ENCODE measurements at regions not wholly inside any gene's neighbourhood (a gene's known extent, or its start where the extent isn't known, plus 50 kb on each side); places are given as distances from the start of the nearest gene placed in this dataset.

GRCh38 chr16:79497606-79498350 lies 102.8 kb downstream of the MAF start:
- H3K36me3 ChIP-seq (ENCODE audit: control insufficient read depth in 2 of 4, insufficient read depth in 4 of 4, low read length in 3 of 4) = no peaks in the 10 kb centered on the region
- no peak overlapping the region for H3K4me2 ChIP-seq (ENCODE audit: insufficient read depth in 1 of 2, low read depth in 2 of 2, low read length in 2 of 2)
- H2AK5ac ChIP-seq (ENCODE audit: low read depth, low read length) = no peak overlapping the region
- no peak overlapping the region for H4K91ac ChIP-seq (replicated peaks; ENCODE audit: insufficient read length, low read length)
- H3K23me2 ChIP-seq (ENCODE audit: low read depth, low read length) = no peaks in the 10 kb centered on the region
- no peak overlapping the region for H3K14ac ChIP-seq (ENCODE audit: insufficient read length)
- no peaks in the 10 kb centered on the region for H3K4me1 ChIP-seq (replicated peaks in 1 of 4; ENCODE audit: control insufficient read depth in 3 of 4, insufficient read depth in 4 of 4, low read length in 3 of 4)
- no peaks in the 10 kb centered on the region for H3K27me3 ChIP-seq (replicated peaks in 1 of 4; ENCODE audit: control insufficient read depth in 3 of 4, extremely low read depth in 1 of 4, insufficient read depth in 3 of 4, low read length in 3 of 4)
- FAIRE-seq (no peak), DNase-seq (ENCODE audit: low read depth in 1 of 2, low spot score in 2 of 2) (no peak)
- H2BK20ac ChIP-seq (ENCODE audit: low read length) = no peak overlapping the region
- H4K5ac ChIP-seq (ENCODE audit: insufficient read length, low read depth, low read length) = no peak overlapping the region
- no peak overlapping the region for H2BK120ac ChIP-seq (replicated peaks; ENCODE audit: low read depth, low read length)
- H3K27ac ChIP-seq (ENCODE audit: low read depth, low read length) = no peak overlapping the region
- no peaks in the 10 kb centered on the region for H3K79me2 ChIP-seq (ENCODE audit: control insufficient read depth in 1 of 2, insufficient read depth in 2 of 2, low read length in 2 of 2)
- no peak overlapping the region for H3K4me3 ChIP-seq (ENCODE audit: extremely low read depth in 1 of 4, insufficient read depth in 2 of 4, low read depth in 3 of 4, low read length in 4 of 4)
- no peak overlapping the region for H2BK15ac ChIP-seq (ENCODE audit: low read length)
- 81% methylated on average over 6 of the region's 6 CpGs; no CpG with 5 or more reads in 1 of the 2 experiments for WGBS, 2 experiments (ENCODE audit: extremely low coverage in 1 of 2, insufficient coverage in 1 of 2, insufficient read length in 1 of 2, insufficient replicate concordance in 2 of 2, low coverage in 1 of 2, low lambda C conversion rate in 2 of 2, missing lambda C conversion rate in 1 of 2)
- no peak overlapping the region for H3K18ac ChIP-seq (ENCODE audit: extremely low read depth, low read length)
- H3K79me1 ChIP-seq (ENCODE audit: low read depth, low read length) = no peaks in the 10 kb centered on the region
- no peak overlapping the region for H2BK12ac ChIP-seq (ENCODE audit: low read depth, low read length)
- CTCF ChIA-PET (ENCODE audit: partially characterized antibody) = interaction anchor here (0.5 to 0.6 kb wide), 2 partner anchors 27 to 50 kb away, joined by 3 read pairs; no protein-coding TSS in a partner anchor
- H3K4ac ChIP-seq (replicated peaks; ENCODE audit: insufficient read length, low read depth, low read length) = no peak overlapping the region
- H4K8ac ChIP-seq (ENCODE audit: extremely low read depth, insufficient read depth, low read length) = no peak overlapping the region
- H2AFZ ChIP-seq (ENCODE audit: low read length) = no peak overlapping the region
- no peak overlapping the region for H3K9ac ChIP-seq (replicated peaks in 1 of 4; ENCODE audit: extremely low read depth in 1 of 4, low read depth in 3 of 4, low read length in 3 of 4)
- no peak overlapping the region for H3K23ac ChIP-seq (ENCODE audit: insufficient read length)
- no peak overlapping the region for H2BK5ac ChIP-seq (ENCODE audit: low read depth, low read length)
- no peak overlapping the region for H3K56ac ChIP-seq (replicated peaks; ENCODE audit: insufficient read length, low read depth, low read length)
- H3K9me3 ChIP-seq (ENCODE audit: insufficient read depth in 2 of 2, low read depth in 1 of 2, low read length in 1 of 2) = 0 out of 4 replicates have a peak, but pooled peaks cover 0 to 3% of the 10 kb centered on the region in 2 experiments
- no peak for TF ChIP-seq ZNF274 (IDR thresholded peaks at IDR 0.05; ENCODE audit: borderline replicate concordance, extremely low read depth, low read length)
- POLR2A ChIA-PET (ENCODE audit: partially characterized antibody) = no interaction called here
- H4K20me1 ChIP-seq (replicated peaks in 1 of 2; ENCODE audit: control insufficient read depth in 1 of 2, insufficient read depth in 2 of 2, low read length in 2 of 2) = no peaks in the 10 kb centered on the region

Measured in H1 (cell line).